Spleen (tissue), 11 donors: ENCODE measurements at regions not wholly inside any gene's neighbourhood (a gene's known extent, or its start where the extent isn't known, plus 50 kb on each side); places are given as distances from the start of the nearest gene placed in this dataset.

Experiments used
- DNase-seq: peaks from one replicate; pipeline ENCODE4 v3.0.0-alpha.2; 2020
- H3K27ac ChIP-seq, 8 donors: fragments of 200-600 bp; sonication (generic) in 7 of 8; 1 replicate in 4 of 8; 2 replicates in 4 of 8; pipeline versions ENCODE4 v1.5.0 to v1.8.0; 2016 to 2021; ENCODE audit warnings: inconsistent platforms in 4 of 8, mild to moderate bottlenecking in 4 of 8, moderate library complexity in 1 of 8
- H3K27me3 ChIP-seq, 7 donors: fragments of 200-600 bp; sonication (generic) in 6 of 7; replicated peaks in 1 of 7; 1 replicate in 4 of 7; 2 replicates in 3 of 7; pipeline versions ENCODE4 v1.5.0 to v1.8.0; 2016 to 2021; ENCODE audit warnings: inconsistent platforms in 3 of 7, mild to moderate bottlenecking in 1 of 7
- H3K36me3 ChIP-seq, 6 donors: fragments of 200-600 bp; sonication (generic) in 5 of 6; 1 replicate in 4 of 6; 2 replicates in 2 of 6; pipeline versions ENCODE4 v1.5.0 to v1.8.0; 2016 to 2021; ENCODE audit warnings: inconsistent platforms in 2 of 6
- H3K4me1 ChIP-seq, 6 donors: fragments of 200-600 bp; sonication (generic) in 5 of 6; 1 replicate in 3 of 6; 2 replicates in 3 of 6; pipeline versions ENCODE4 v1.5.0 to v1.8.0; 2016 to 2021; ENCODE audit warnings: inconsistent platforms in 3 of 6
- H3K4me3 ChIP-seq, 8 donors: fragments of 200-600 bp; sonication (generic) in 7 of 8; 1 replicate in 4 of 8; 2 replicates in 4 of 8; pipeline versions ENCODE4 v1.5.0 to v1.8.0; 2016 to 2021; ENCODE audit warnings: inconsistent platforms in 4 of 8, mild to moderate bottlenecking in 4 of 8, moderate library complexity in 2 of 8
- H3K9me3 ChIP-seq, 8 donors: fragments of 200-600 bp; sonication (generic) in 7 of 8; 1 replicate in 4 of 8; 2 replicates in 4 of 8; pipeline versions ENCODE4 v1.5.0 to v1.8.0; 2016 to 2021; ENCODE audit warnings: inconsistent platforms in 4 of 8
- CTCF ChIP-seq, 11 experiments: fragments of 200-600 bp in 7 of 11; fragments of 450-650 bp in 4 of 11; sonication (generic) in 4 of 11; IDR thresholded peaks in 8 of 11; conservative IDR thresholded peaks in 3 of 11; 1 replicate in 7 of 11; 2 replicates in 4 of 11; pipeline versions ENCODE4 v1.4.0 to v1.8.0; 2016 to 2021; ENCODE audit warnings: antibody characterized with exemption in 11 of 11, inconsistent platforms in 4 of 11, mild to moderate bottlenecking in 1 of 11
- POLR2A ChIP-seq, 3 donors: fragments of 450-650 bp; IDR thresholded peaks; one replicate each; pipeline ENCODE4 v1.5.1; 2017; ENCODE audit warnings: antibody characterized with exemption in 3 of 3, mild to moderate bottlenecking in 1 of 3
- POLR2AphosphoS5 ChIP-seq, 3 donors: sonication (generic); formaldehyde crosslinking; IDR thresholded peaks; one replicate each; pipeline ENCODE4 v1.5.1; 2017; ENCODE audit warnings: antibody characterized with exemption in 3 of 3
- WGBS, 5 donors: extraction: QIAGEN DNeasy Blood & Tissue Kit in 3 of 5; methylation state at CpG; one replicate each; pipeline versions ENCODE4 v1.1.5 to v1.1.7; 2013 to 2018; 5-methylcytosine and 5-hydroxymethylcytosine counted together
- intact Hi-C: fragments of 100-400 bp; cut with DNase I; formaldehyde crosslinking; loops from one replicate; pipeline ENCODE4 v1.15.0; 2023; ENCODE audit warnings: low total_unique reads
- donor health status: healthy with polysubstance abuse.
- donor health status: DM: no; HTN: no; CAD: no; lungs with moderate emphysema.
- donor health status: DM: no; HTN: no; CAD: no.
- donor health status: Bipolar disorder and iron deficiency.
- donor health status: healthy.
- donor health status: DM: no; HTN: no; CAD: no.
- donor health status: DM: yes; HTN: yes; CAD: no.

- H3K27ac ChIP-seq = no peak overlapping the region
- TF ChIP-seq CTCF (IDR thresholded peaks at IDR 0.05 in 8 of 11, conservative IDR thresholded peaks at IDR 0.05 in 3 of 11) (no peak), POLR2AphosphoS5 (IDR thresholded peaks at IDR 0.05) (no peak), POLR2A (IDR thresholded peaks at IDR 0.05) (no peak)
- DNase-seq = no peak
- intact Hi-C loops = no loop called here
- no peaks in the 10 kb centered on the region for H3K9me3 ChIP-seq
- no peak overlapping the region for H3K4me3 ChIP-seq
- peaks cover 0 to 22% (median 3%) of the 10 kb centered on the region in 6 donors for H3K4me1 ChIP-seq
- H3K36me3 ChIP-seq = no peaks in the 10 kb centered on the region
- 78 to 94% (median 89%) methylated on average over 6 to 8 of the region's 8 CpGs for WGBS, 5 donors
- H3K27me3 ChIP-seq = peaks cover 0 to 12% (median 0%) of the 10 kb centered on the region in 7 donors
These were observed 104.7 kb upstream of the FAM20C start for GRCh38 chr7:87671-88070.

GRCh38 chr7:88095-88926 is 104.1 kb upstream of the FAM20C start:
- no peaks in the 10 kb centered on the region for H3K9me3 ChIP-seq
- TF ChIP-seq POLR2AphosphoS5 (IDR thresholded peaks at IDR 0.05) (no peak), POLR2A (IDR thresholded peaks at IDR 0.05) (no peak), CTCF (IDR thresholded peaks at IDR 0.05 in 8 of 11, conservative IDR thresholded peaks at IDR 0.05 in 3 of 11) (no peak)
- WGBS, 5 donors = 83 to 92% (median 87%) methylated on average over 24 to 27 of the region's 27 CpGs
- no peak overlapping the region for H3K27ac ChIP-seq
- peaks cover 0 to 22% (median 3%) of the 10 kb centered on the region in 6 donors for H3K4me1 ChIP-seq
- no peak for DNase-seq
- H3K4me3 ChIP-seq = no peak overlapping the region
- intact Hi-C loops = no loop called here
- no peaks in the 10 kb centered on the region for H3K36me3 ChIP-seq
- peaks cover 0 to 8% (median 0%) of the 10 kb centered on the region in 7 donors for H3K27me3 ChIP-seq

- WGBS, 5 donors = 81 to 93% (median 88%) methylated on average over 4 to 6 of the region's 6 CpGs
- Histone ChIP-seq H3K9me3 (no peaks in the 10 kb centered on the region), H3K36me3 (no peaks in the 10 kb centered on the region), H3K27ac (no peak overlapping the region), H3K4me1 (peaks cover 0 to 22% (median 3%) of the 10 kb centered on the region in 6 donors), H3K4me3 (no peak overlapping the region), H3K27me3 (peaks cover 0 to 3% (median 0%) of the 10 kb centered on the region in 7 donors)
- TF ChIP-seq POLR2AphosphoS5 (IDR thresholded peaks at IDR 0.05) = no peak
- TF ChIP-seq CTCF (IDR thresholded peaks at IDR 0.05 in 8 of 11, conservative IDR thresholded peaks at IDR 0.05 in 3 of 11) = no peak
- TF ChIP-seq POLR2A (IDR thresholded peaks at IDR 0.05) = no peak
- intact Hi-C loops = no loop called here
- no peak for DNase-seq
These were observed 103.5 kb upstream of the FAM20C start for GRCh38 chr7:88927-89231.

- intact Hi-C loops = no loop called here
- H3K9me3 ChIP-seq = no peaks in the 10 kb centered on the region
- H3K4me1 ChIP-seq = peaks cover 0 to 22% (median 3%) of the 10 kb centered on the region in 6 donors
- WGBS, 5 donors = 61 to 77% (median 75%) methylated on average over 6 to 9 of the region's 9 CpGs
- no peaks in the 10 kb centered on the region for H3K27me3 ChIP-seq
- TF ChIP-seq POLR2A (IDR thresholded peaks at IDR 0.05) (no peak), CTCF (IDR thresholded peaks at IDR 0.05 in 8 of 11, conservative IDR thresholded peaks at IDR 0.05 in 3 of 11) (no peak), POLR2AphosphoS5 (IDR thresholded peaks at IDR 0.05) (no peak)
- no peak overlapping the region for H3K27ac ChIP-seq
- H3K36me3 ChIP-seq = no peaks in the 10 kb centered on the region
- no peak for DNase-seq
- no peak overlapping the region for H3K4me3 ChIP-seq
These were observed 102.9 kb upstream of the FAM20C start for GRCh38 chr7:89232-90019.
